ENCODE measurements at regions not wholly inside any gene's neighbourhood (a gene's known extent, or its start where the extent isn't known, plus 50 kb on each side); places are given as distances from the start of the nearest gene placed in this dataset.

- TF ChIP-seq POLR2AphosphoS5 (IDR thresholded peaks at IDR 0.05; ENCODE audit: low read depth, low read length) (no peak), POLR2A (IDR thresholded peaks at IDR 0.05; ENCODE audit: low read depth, low read length) (no peak), TAF1 (IDR thresholded peaks at IDR 0.05; ENCODE audit: borderline replicate concordance, low read depth, low read length) (no peak)
Measured at GRCh38 chr4:24229978-24230377, 340.1 kb upstream of the PPARGC1A start.

Data from GM12892 (cell line).